DOHH2 (cell line): ENCODE measurements at regions not wholly inside any gene's neighbourhood (a gene's known extent, or its start where the extent isn't known, plus 50 kb on each side); places are given as distances from the start of the nearest gene placed in this dataset.

Source experiments
- CTCF ChIP-seq: fragments of 200-600 bp; sonication (generic); IDR thresholded peaks from one replicate; pipeline ENCODE4 v1.5.1; 2014; ENCODE audit warnings: antibody characterized with exemption, mild to moderate bottlenecking, low read depth, low read length; ENCODE audit not compliant: poor library complexity, severe bottlenecking
- EZH2phosphoT487 ChIP-seq: fragments of 200-600 bp; sonication (generic); IDR thresholded peaks from 2 replicates; pipeline ENCODE4 v1.6.1; 2017; ENCODE audit warnings: borderline replicate concordance, mild to moderate bottlenecking, antibody characterized with exemption, low read length, moderate library complexity, mixed read lengths

GRCh38 chr3:176172492-176172891 is 1024.8 kb downstream of the TBL1XR1 start:
- TF ChIP-seq CTCF (no peak), EZH2phosphoT487 (no peak)
